G401 (cell line): ENCODE measurements at regions not wholly inside any gene's neighbourhood (a gene's known extent, or its start where the extent isn't known, plus 50 kb on each side); places are given as distances from the start of the nearest gene placed in this dataset.
A peak's percentile ranks its signal among the peaks of the same experiment; 100 is the strongest.
"Not testable (repeated sequence)": the region's sequence is repeated elsewhere in the genome, so short reads cannot be mapped to it uniquely, and the experiment has no call there.

ENCODE experiments used
- DNase-seq: peaks from one replicate; pipeline ENCODE4 v3.0.0-alpha.2; 2015; ENCODE audit warnings: low spot score
- in situ Hi-C: cut with HindIII; loops from 2 replicates; pipeline ENCODE4 v1.10.0; 2016; ENCODE audit warnings: low sequenced_read_pairs, mixed read lengths

DNA sequence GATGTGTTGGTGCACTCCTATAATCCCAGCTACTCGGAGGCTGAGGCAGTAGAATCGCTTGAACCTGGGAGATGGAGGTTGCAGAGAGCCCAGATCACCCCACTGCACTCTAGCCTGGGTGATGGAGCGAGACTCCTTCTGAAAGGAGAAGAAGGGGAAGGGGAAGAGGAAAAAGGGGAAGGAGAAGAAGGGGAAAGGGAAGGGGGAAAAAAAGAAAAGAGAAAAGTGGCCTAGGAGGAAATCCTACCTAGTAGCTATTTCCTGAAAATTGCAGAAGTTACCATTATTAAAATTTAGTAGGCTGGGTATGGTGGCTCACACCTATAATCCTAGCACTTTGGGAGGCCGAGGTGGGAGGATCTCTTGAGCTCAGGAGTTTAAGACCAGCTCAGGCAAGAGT, 67.4 kb downstream of the ARRDC3 start:
- no peak for DNase-seq
- in situ Hi-C loops = no loop called here

- in situ Hi-C loops = no loop called here
- peak; percentile 32 for DNase-seq
These were observed 69.1 kb downstream of the ARRDC3 start for GRCh38 chr5:91313757-91314673.

DNA sequence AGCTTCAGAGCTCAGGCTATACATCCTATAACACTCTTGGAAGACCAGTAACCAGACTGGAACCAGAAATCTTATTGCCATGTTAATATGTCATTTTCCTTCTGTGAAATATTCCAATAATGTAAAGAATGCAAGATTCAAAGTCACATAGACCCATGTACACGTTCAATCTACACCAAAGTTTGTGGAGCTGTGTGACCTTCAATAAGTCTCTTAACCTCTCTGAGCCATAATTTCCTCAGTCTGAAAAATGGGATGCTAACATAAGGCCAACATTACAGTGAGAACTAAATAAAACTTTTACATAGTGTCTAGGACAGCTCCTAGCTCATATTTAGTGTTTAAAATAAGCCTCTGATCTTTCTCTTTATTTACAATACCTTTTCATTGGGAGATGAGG, 70.4 kb downstream of the ARRDC3 start:
- in situ Hi-C loops = no loop called here

DNA sequence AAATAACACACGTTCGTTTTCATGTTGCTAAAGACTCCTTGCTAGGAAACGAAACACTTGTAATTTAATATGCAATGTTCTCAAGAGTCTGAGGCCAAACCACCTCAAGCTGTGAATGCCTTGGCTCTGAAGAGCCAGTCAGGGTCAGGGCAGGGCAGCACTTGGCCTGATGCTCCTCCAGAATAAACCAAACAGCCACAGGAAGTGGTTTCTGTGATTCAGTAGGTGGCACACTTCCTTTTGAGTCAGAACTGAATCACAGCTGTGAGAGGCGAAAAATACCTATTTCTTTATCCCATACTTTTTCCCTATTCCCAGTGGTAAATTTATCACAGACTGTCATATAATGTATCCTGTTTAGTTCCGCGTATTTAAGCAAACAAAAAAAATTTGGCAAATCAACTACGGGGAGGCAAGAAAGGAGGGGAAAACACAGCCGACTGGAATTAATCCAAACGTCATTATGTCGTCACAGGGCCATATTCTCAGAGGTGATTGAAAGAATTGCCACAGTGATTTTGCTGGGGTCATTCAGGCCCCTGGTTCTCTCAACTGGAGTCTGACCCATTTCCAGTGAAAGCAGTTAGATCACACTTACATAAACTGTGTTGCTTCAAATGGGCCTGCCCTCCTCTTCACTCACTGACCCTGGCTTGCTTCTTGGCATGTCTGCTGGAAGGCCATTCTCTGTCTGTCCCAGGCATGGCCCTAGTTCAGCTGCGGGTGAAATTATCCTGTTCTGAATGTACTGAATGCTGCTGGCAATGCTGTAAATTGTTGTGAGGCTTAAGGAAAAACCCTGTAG, 71.2 kb downstream of the ARRDC3 start:
- DNase-seq = peak; percentile 15
- in situ Hi-C loops = no loop called here

More for the DNA sequence above, 70.4 kb downstream of the ARRDC3 start:
- DNase-seq = no peak

- DNase-seq = no peak
- in situ Hi-C loops = no loop called here
These were observed 71.9 kb downstream of the ARRDC3 start for GRCh38 chr5:91311168-91311696.

DNA sequence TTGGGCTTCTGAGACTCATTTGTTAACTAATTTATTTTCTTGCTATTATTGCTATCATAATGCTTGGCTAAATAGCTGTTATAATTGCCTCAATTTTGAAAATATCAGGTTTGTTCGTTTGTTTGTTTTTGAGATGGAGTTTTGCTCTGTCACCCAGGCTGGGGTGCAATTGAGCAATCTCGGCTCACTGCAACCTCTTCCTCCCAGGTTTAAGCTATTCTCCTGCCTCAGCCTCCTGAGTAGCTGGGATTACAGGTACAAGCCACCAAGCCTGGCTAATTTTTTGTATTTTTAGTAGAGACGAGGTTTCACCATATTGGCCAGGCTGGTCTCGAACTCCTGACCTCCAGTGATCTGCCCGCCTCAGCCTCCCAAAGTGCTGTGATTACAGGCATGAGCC, 75.0 kb downstream of the ARRDC3 start:
- in situ Hi-C loops, DNase-seq: not testable (repeated sequence)

- DNase-seq = no peak
- in situ Hi-C loops = no loop called here
These were observed 76.1 kb downstream of the ARRDC3 start for GRCh38 chr5:91307048-91307447.

GRCh38 chr5:91306497-91306896, 76.6 kb downstream of the ARRDC3 start:
- in situ Hi-C loops = no loop called here

DNA sequence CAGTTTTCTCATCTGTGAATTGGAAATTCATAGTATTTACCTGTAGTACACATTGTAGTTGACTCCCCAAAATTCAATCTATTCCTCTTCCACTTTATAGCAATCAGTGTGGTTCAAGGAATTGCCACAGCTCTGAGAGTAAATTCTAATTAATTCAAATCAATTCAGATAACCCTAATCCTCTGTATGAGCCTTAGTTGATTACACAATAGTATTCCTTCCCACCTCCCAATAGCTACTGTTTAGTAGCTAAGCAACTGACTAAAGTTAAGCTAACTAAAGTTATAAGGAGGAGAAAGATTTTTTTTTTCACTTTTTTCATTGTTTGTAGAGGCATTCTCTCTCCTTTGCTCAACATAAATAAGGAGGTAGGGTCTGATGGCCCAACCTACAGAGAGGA, 77.5 kb downstream of the ARRDC3 start:
- in situ Hi-C loops = no loop called here
- no peak for DNase-seq

More at GRCh38 chr5:91306497-91306896, 76.6 kb downstream of the ARRDC3 start:
- DNase-seq = no peak

- DNase-seq, in situ Hi-C loops: not testable (repeated sequence)
These were observed 79.1 kb downstream of the ARRDC3 start for GRCh38 chr5:91304015-91304414.

DNA sequence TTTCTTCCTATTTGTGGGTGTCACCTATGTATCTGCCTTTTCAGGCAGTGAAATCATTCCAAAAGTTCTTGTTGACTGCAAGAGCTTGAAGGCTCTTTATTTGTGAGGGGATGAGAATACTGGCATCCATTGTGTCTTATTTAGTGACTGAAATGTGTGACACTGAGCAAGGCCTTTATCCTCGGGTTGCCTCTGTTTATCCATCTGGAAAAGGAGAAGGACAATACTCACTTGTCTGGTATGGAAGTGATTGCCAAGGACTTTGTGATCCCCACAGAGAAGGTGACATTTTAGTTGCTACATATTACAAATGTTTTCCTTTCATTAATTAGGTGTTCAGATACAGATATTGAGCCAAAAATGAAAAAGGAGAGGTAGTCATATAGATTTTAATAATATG, 80.2 kb downstream of the ARRDC3 start:
- in situ Hi-C loops = no loop called here
- DNase-seq = peak; percentile 10

DNA sequence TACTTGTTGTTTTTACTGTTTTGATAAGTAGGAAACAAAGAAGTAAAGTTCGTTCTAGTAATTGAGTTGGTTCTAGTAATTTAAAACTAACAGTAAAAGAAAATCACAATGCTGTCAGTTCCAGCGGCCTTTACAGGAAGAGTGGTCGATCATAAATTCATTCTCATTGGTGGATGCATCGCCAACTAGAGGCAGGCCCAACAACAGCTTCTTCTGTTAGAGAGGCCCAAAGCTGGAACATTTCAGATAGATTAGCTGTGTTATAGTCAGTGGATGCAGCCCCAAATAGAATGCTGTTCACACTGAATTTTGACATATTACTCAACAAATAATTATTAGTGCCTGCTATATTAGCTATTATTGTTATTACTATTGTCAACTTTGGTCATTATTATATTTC, 80.8 kb downstream of the ARRDC3 start:
- in situ Hi-C loops = no loop called here
- no peak for DNase-seq

GRCh38 chr5:91301106-91301846, 81.8 kb downstream of the ARRDC3 start:
- in situ Hi-C loops = no loop called here
- DNase-seq = no peak

DNA sequence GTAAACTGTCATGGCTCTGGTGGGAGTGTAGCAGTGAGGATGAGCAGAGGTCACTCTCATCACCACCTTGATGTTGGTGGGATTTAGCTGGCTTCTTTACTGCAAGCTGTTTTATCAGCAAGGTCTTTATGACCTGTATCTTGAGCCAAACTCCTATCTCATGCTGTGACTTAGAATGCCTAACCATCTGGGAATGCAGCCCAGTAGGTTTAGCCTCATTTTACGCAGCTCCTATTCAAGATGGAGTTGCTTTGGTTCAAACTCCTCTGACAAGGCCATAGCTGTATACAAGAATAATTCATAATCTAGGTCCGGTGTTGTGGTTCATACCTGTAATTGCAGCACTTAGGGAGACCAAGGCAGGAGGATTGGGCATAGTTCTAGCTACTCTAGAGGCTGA, 85.1 kb downstream of the ARRDC3 start:
- in situ Hi-C loops = no loop called here
- DNase-seq = no peak

- no peak for DNase-seq
- in situ Hi-C loops = no loop called here
These were observed 86.4 kb downstream of the ARRDC3 start for GRCh38 chr5:91296674-91297143.

DNA sequence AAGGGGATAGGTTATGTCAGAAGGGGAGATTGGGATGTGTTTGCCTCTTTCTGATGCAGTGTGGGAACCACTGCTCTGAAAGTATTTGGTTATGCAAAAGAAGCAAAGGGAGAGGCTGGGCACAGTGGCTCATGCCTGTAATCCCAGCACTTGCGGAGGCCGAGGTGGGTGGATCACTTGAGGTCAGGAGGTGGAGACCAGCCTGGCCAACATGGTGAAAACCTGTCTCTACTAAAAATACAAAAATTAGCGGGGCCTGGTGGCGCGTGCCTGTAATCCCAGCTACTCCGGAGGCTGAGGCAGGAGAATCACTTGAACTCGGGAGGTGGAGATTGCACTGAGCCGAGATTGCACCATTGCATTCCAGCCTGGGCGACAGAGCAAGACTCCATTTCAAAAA, 87.0 kb downstream of the ARRDC3 start:
- in situ Hi-C loops, DNase-seq: not testable (repeated sequence)

GRCh38 chr5:91293131-91293530, 90.0 kb downstream of the ARRDC3 start:
- no peak for DNase-seq
- in situ Hi-C loops = no loop called here

DNA sequence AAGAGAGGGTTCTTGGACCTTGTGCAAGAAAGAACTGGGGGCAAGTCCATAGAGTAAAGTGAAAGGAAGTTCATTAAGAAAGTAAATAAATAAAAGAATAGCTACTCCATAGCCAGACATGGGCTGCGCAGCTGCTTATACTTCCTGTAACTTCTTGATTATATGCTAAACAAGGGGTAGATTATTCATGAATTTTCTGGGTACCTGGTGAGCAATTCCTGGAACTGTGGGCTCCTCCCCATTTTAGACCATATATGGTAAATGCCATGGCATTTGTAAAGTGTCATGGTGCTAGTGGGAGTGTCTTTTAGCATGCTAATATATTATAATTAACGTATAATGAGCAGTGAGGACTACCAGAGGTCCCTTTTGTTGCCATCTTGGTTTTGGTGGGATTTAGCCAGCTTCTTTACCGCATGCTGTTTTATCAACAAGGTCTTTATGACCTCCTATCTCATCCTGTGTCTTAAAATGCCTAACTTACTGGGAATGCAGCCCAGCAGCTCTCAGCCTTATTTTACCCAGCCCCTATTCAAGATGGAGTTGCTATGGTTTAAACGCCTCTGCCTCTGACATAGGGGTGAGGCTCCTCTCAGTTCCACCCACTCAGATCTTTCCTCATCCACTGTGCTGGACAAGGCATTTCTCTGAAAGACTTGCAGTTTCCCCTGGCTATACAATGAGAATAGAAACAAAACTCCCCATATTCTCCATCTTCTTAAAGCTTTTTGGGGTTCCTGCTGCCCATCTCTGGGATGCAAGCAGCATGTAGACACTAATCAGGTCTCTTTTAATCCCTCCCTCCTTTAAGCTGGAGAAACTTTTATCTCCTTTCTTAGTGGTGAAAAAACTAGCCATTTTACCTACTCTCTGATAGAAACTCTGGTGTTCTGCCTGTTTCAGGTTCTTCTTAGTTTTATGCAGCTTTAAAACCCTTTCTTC, 91.2 kb downstream of the ARRDC3 start:
- in situ Hi-C loops = no loop called here
- DNase-seq = no peak
